Hippocampal formation (tissue), 2 donors: ENCODE measurements at regions not wholly inside any gene's neighbourhood (a gene's known extent, or its start where the extent isn't known, plus 50 kb on each side); places are given as distances from the start of the nearest gene placed in this dataset.
"Not testable (repeated sequence)": the region's sequence is repeated elsewhere in the genome, so short reads cannot be mapped to it uniquely, and the experiment has no call there.

Experiments used
- DNase-seq, 2 donors: peaks; one replicate each; lab custom pipeline; 2025; lab: John Stamatoyannopoulos, UW

GRCh38 chr3:3902161-3902560 lies 102.9 kb downstream of the LRRN1 start:
- DNase-seq = no peak

- DNase-seq = no peak
Measured at GRCh38 chr3:3906171-3906570, 106.9 kb downstream of the LRRN1 start.

- DNase-seq = no peak
Measured at GRCh38 chr3:3907023-3907422, 107.8 kb downstream of the LRRN1 start.

- DNase-seq = no peak
Measured at GRCh38 chr3:3918763-3919162, 119.5 kb downstream of the LRRN1 start.

GRCh38 chr3:3919316-3919715 lies 120.1 kb downstream of the LRRN1 start:
- DNase-seq = no peak

GRCh38 chr3:3923619-3924018 lies 124.4 kb downstream of the LRRN1 start:
- DNase-seq = no peak

- DNase-seq = no peak
Measured at GRCh38 chr3:3927198-3927597, 128.0 kb downstream of the LRRN1 start.

- no peak for DNase-seq
Measured at GRCh38 chr3:3927965-3928364, 128.7 kb downstream of the LRRN1 start.

- not testable (repeated sequence) for DNase-seq
Measured at GRCh38 chr3:3941380-3941779, 142.1 kb downstream of the LRRN1 start.

GRCh38 chr3:3951071-3951470 lies 151.8 kb downstream of the LRRN1 start:
- DNase-seq = no peak

- DNase-seq = no peak
Measured at GRCh38 chr3:3951501-3951900, 152.3 kb downstream of the LRRN1 start.

GRCh38 chr3:3962867-3963266 lies 163.6 kb downstream of the LRRN1 start:
- not testable (repeated sequence) for DNase-seq

GRCh38 chr3:3984053-3984452 lies 184.8 kb downstream of the LRRN1 start:
- no peak for DNase-seq

GRCh38 chr3:3991598-3991997 lies 192.4 kb downstream of the LRRN1 start:
- no peak for DNase-seq

- DNase-seq = no peak
Measured at GRCh38 chr3:3992312-3992874, 193.2 kb downstream of the LRRN1 start.

GRCh38 chr3:3998140-3998922 lies 199.1 kb downstream of the LRRN1 start:
- DNase-seq = peak in 1 of 2 donors; percentile 1

GRCh38 chr3:3999340-3999739 lies 200.1 kb downstream of the LRRN1 start:
- not testable (repeated sequence) for DNase-seq

- no peak for DNase-seq
Measured at GRCh38 chr3:4001976-4002375, 202.7 kb downstream of the LRRN1 start.

GRCh38 chr3:4006288-4006687 lies 207.1 kb downstream of the LRRN1 start:
- no peak for DNase-seq

GRCh38 chr3:4008205-4008604 lies 209.0 kb downstream of the LRRN1 start:
- no peak for DNase-seq

- DNase-seq = no peak
Measured at GRCh38 chr3:4011166-4011565, 211.9 kb downstream of the LRRN1 start.

- no peak for DNase-seq
Measured at GRCh38 chr3:4015426-4015825, 216.2 kb downstream of the LRRN1 start.

- DNase-seq = no peak
Measured at GRCh38 chr3:4019501-4019900, 220.3 kb downstream of the LRRN1 start.

- DNase-seq = no peak
Measured at GRCh38 chr3:4021162-4021561, 221.9 kb downstream of the LRRN1 start.
